NCI-H510A (cell line): ENCODE measurements at regions not wholly inside any gene's neighbourhood (a gene's known extent, or its start where the extent isn't known, plus 50 kb on each side); places are given as distances from the start of the nearest gene placed in this dataset.
A peak's percentile ranks its signal among the peaks of the same experiment; 100 is the strongest.
"Not testable (repeated sequence)": the region's sequence is repeated elsewhere in the genome, so short reads cannot be mapped to it uniquely, and the experiment has no call there.

Source experiments
- DNase-seq: peaks from one replicate; lab custom pipeline; 2025; lab: John Stamatoyannopoulos, UW

GRCh38 chr1:101550581-101550980, 313.8 kb downstream of the S1PR1 start:
- DNase-seq: no peak

GRCh38 chr1:101566883-101567538, 330.2 kb downstream of the S1PR1 start:
- DNase-seq: no peak

- no peak for DNase-seq
Observed at GRCh38 chr1:101567582-101568189, 330.9 kb downstream of the S1PR1 start.

GRCh38 chr1:101587741-101588140, 350.9 kb downstream of the S1PR1 start:
- no peak for DNase-seq

GRCh38 chr1:101588677-101589076, 351.9 kb downstream of the S1PR1 start:
- DNase-seq: no peak

GRCh38 chr1:101592845-101593244, 356.0 kb downstream of the S1PR1 start:
- DNase-seq: no peak

- DNase-seq: no peak
Observed at GRCh38 chr1:101595881-101596374, 359.1 kb downstream of the S1PR1 start.

- not testable (repeated sequence) for DNase-seq
Observed at GRCh38 chr1:101600615-101601014, 363.8 kb downstream of the S1PR1 start.

GRCh38 chr1:101603726-101604125, 366.9 kb downstream of the S1PR1 start:
- no peak for DNase-seq

- no peak for DNase-seq
Observed at GRCh38 chr1:101605878-101606277, 369.1 kb downstream of the S1PR1 start.

GRCh38 chr1:101613546-101613945, 376.7 kb downstream of the S1PR1 start:
- no peak for DNase-seq

- DNase-seq: no peak
Observed at GRCh38 chr1:101618900-101619299, 377.8 kb downstream of the OLFM3 start.

- peak; percentile 21 for DNase-seq
Observed at GRCh38 chr1:101632548-101633272, 364.0 kb downstream of the OLFM3 start.

- DNase-seq: no peak
Observed at GRCh38 chr1:101645810-101646209, 350.9 kb downstream of the OLFM3 start.

GRCh38 chr1:101652484-101652883, 344.2 kb downstream of the OLFM3 start:
- no peak for DNase-seq

- no peak for DNase-seq
Observed at GRCh38 chr1:101653482-101653946, 343.2 kb downstream of the OLFM3 start.

GRCh38 chr1:101664726-101665125, 332.0 kb downstream of the OLFM3 start:
- no peak for DNase-seq

- no peak for DNase-seq
Observed at GRCh38 chr1:101667761-101668160, 329.0 kb downstream of the OLFM3 start.

- no peak for DNase-seq
Observed at GRCh38 chr1:101683136-101683535, 313.6 kb downstream of the OLFM3 start.

- no peak for DNase-seq
Observed at GRCh38 chr1:101683561-101683960, 313.2 kb downstream of the OLFM3 start.

- DNase-seq: no peak
Observed at GRCh38 chr1:101697072-101697471, 299.7 kb downstream of the OLFM3 start.

GRCh38 chr1:101698681-101699080, 298.0 kb downstream of the OLFM3 start:
- no peak for DNase-seq

GRCh38 chr1:101704895-101705294, 291.8 kb downstream of the OLFM3 start:
- no peak for DNase-seq
